ENCODE measurements at regions not wholly inside any gene's neighbourhood (a gene's known extent, or its start where the extent isn't known, plus 50 kb on each side); places are given as distances from the start of the nearest gene placed in this dataset.

- TF ChIP-seq CTCF (IDR thresholded peaks at IDR 0.05; ENCODE audit: poor library complexity) (no peak), EZH2 (IDR thresholded peaks at IDR 0.05; ENCODE audit: borderline replicate concordance) (no peak)
Observed at GRCh38 chr2:128524183-128524582, 205.5 kb upstream of the HS6ST1 start.
